HTR-8/SVneo (cell line): ENCODE measurements at regions not wholly inside any gene's neighbourhood (a gene's known extent, or its start where the extent isn't known, plus 50 kb on each side); places are given as distances from the start of the nearest gene placed in this dataset.

Experiments
- DNase-seq: peaks from one replicate; pipeline ENCODE4 v3.0.0; 2011; ENCODE audit warnings: low spot score, mixed read lengths; ENCODE audit not compliant: insufficient read length
- FAIRE-seq: peaks from 2 replicates; lab custom pipeline; 2011; peaks lifted over from hg19 to GRCh38; lab: Jason Lieb, UNC

DNA sequence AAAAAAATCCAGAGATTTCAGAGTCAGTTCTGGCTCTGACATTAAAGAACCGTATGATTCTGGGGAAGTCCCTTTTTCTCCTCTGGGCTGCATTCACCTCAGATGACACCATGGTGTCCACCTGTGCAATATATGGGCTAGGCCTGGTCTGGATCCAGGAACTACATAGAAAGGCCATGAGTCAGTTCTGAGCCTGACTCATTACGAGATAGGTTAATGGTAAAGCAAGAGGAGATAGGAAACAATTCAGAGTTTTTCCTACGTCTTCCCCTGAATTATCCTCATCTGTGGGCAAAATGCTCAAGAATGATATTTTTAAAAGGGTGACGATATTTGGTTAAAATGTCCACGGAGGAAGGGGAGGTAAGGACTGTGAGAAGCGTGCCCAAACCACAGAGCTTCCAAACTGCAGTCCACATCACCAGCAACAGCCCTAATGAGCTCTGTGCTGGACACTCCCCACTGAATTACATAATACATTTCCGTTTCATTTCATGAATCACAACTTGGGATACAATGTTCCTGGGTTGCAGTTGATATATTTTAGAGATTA, 180.1 kb upstream of the OSR1 start:
- FAIRE-seq = peak; percentile 93
- DNase-seq = peak; percentile 69

DNA sequence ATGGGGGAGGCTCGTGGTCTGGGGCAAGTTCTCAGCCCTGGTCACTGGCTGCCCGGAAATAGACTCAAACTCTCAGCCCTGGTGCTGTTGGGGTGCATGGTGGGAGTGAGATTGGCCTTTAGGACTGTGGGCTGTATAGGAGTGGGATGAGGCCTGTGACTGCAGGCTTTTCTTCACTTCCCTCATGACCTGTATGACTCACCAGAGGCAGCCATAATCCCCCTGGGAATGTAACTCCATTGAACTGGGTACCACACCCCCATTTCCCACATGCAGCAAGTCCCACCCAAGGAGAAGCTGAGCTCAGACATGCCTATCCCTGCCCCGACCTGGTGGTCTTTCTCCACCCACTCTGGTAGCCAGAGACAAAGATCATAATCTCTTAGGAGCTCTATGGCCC, 177.7 kb upstream of the OSR1 start:
- DNase-seq = no peak
- FAIRE-seq = no peak

DNA sequence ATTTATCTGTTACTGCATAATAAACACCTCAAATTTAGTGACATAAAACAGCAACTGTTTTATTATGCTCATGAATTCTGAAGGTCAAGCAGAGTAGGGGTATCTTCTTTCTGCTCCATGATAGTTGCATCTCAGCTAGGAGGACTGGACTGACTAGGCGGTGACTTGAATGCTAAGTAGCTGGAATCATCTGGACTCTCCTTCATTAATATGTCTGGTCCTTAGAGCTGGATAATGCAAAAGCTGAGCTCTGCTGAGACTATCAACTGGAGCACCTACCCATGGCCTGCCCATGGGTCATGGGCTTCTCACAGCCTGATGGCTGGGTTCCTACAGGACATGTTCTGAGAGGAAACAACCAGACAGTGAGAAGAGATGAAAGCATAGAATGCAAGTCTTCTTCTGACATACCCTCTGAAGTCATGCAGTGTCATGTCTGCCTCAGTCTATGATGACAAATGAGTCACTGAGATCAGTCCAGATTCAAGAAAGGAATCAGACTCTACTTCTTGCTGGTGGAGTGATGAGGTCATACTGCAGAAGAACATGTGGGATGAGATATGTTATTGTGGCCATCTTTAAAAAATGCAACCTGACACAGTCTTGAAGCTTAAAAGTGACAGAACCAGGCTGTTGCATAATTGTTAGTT, 174.2 kb upstream of the OSR1 start:
- no peak for DNase-seq
- FAIRE-seq = peak; percentile 57

DNA sequence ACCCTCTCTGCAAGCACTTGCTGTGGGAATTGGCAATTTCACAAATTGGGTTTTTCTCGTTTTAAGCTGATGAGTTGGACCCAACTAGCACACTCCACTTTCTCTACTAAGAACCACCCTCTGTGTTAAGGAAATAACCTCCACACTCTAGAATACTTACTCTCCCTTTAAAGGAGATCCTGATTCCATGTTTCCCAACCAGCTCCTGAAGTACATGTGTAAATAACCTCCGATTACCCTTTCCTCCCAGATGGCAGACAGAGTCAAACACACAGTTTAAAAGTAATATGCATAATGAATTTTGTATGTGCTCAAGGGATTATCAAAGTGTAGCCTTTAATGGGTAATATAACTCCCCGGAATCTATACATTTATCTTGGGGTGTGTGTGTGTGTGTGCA, 171.3 kb upstream of the OSR1 start:
- FAIRE-seq = no peak
- DNase-seq = no peak

DNA sequence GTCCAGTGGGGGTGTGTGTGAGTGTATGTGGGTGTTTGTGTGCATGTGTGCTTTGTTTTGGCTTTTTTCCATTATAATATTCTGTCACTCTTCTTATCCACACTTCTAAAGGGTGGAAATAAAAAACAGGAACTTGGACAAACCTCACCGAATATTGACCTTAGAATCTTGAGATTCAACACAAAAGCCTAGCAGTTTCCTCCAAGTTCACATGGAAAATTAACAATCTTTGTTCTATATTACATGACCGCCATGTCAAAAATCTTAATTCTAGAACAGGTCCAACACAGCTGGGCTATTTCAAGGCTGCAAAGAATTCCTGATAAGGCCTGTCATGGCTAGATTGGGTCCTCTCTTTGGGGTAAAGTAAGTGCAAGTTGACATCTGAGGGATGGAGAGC, 169.3 kb upstream of the OSR1 start:
- FAIRE-seq (no peak), DNase-seq (no peak)

DNA sequence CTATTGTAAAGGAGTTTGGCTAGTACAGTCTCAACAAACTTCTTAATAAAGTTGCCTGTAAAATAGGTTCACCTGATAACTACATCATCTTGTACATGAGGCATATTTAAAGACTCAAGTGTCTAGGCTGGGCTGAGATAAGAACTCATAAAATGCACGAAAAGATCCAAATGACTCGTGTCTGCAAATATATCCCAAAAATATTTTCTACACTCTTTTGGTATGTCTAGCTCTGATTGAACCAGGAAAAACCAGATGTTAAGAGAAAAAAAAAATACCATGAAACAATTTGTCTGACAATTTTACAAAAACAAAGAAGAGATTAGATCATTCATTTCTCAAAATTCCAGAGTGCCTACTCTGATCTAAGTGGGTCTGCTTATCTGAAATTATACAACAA, 166.9 kb upstream of the OSR1 start:
- FAIRE-seq = no peak

DNA sequence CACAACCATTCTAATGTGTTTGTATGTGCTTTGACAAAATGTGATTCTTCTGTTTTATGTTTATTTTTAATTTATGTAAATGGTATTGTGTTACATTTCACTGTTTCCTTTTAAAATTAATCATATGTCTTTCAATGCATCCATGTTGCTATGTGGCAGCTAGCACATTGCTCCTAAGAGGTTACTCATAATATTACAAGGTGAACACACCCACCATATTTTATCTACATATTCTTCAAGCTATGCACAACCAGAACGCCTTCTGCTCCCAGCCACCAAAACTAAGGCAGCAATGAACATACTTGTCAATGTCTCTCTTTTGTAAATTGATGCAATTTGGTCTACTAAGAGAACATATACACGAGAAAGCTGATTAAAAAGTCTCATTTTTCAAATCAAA, 160.6 kb upstream of the OSR1 start:
- FAIRE-seq = no peak

More for the DNA sequence above, 166.9 kb upstream of the OSR1 start:
- no peak for DNase-seq

DNA sequence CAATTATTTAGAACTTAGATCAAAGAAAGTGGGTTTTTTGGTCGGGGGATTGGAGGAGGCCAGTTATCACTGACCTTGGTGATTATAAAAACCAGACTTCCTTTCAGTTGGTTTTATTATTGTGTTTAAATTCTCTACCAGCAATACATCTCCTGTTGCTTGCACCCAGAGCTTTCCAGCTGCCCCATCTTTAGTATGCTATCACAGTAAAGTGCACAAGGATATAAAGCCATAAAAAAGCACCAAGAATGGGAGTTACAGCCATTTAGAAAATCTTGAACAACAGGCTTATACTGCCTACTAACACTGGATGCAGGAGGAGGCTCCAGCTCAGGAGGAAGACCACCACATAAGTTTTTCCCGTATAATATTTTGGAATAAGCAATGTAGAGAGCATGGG, 148.7 kb upstream of the OSR1 start:
- no peak for DNase-seq
- FAIRE-seq = no peak

More for the DNA sequence above, 160.6 kb upstream of the OSR1 start:
- no peak for DNase-seq

DNA sequence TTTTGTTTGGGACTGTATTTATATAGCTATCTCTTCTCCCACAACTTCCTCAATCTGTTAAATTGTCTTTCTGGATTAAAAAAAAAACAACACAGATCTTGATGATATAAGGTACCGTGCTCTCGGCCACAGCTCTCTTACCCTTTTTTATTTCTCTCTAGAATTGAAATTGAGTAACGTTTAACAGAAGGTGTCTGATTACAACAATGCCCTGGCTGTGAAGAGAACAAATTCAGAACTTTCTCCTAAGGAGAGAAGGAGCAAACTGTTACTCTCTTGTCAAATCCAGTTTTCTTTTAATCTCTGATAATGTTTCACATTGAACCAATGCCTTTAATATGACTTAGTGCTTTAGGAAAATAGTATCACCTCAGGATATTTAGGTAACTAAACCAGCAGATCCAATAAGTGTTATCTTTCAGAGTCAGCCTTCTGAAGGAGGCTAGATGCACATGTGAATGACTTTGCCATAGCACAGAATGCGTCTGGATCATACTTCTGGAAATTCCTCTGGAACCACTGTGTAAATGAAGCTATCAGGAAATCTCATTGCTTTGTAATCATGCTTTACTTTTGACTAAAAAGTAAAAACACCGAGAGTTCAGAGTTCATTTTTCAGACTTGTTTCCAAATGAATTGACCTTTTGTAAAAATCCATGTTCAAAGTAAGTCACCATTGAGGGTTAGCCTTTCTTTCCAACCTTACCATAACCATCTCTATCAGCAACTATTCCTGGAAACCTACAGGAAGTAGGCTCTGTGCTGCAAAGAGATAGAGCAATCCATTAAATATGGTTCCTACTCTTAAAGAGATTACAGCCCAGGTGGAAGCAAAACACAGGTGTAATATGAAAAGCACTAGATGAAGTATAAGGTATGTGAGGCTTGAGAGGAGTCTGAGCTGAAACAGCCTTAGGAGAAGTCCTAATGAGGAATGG, 147.0 kb upstream of the OSR1 start:
- FAIRE-seq (no peak), DNase-seq (no peak)

DNA sequence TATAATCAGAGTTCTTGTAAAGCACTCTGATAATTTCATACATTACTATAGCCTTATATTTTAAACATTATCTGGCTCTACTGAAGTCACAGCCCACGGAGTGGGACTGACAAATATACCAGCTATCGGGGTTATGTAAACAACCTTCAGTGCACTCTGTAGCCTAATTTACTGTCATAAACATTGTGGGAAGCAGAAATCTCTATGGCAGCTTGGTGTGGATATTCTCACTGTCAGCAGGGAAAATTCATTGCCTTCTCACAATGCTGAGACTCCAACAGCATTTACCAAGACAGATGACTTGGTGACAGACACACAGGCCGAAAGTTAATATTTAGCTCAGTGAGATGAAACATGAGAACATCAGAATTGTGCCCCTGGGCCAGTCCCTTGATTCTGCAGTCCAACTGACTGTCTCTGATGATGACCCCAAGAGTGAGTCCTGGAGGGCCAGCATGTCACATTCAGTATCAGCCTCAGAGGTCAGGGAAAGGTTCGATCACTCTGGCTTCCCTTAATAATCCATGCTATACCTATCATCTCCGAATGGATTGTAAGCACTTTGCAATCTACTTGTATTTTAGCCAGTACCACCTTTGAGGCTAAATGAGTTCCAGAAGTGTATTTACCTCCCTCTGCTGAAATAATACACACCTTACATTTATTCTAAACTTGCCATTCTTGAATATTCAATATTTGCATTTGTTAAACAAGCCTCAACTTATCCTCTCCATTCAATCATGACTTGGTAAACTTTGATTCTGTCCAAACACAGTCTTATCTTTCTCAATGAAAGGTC, 146.2 kb upstream of the OSR1 start:
- peak; percentile 59 for FAIRE-seq
- peak; percentile 8 for DNase-seq

DNA sequence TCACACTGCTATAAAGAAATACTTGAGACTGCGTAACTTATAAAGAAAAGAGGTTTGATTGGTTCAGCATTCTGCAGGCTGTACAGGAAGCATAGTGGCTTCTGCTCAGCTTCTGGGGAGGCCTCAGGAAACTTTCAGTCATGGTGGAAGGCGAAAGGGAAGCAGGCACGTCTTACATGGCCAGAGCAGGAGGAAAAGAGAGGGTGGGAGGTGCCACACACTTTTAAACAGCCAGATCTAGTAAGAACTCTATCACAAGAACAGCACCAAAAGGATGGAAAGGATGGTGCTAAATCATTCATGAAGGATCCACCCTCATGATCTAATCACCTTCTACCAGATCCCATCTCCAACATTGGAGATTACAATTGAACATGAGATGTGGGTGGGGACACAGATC, 145.5 kb upstream of the OSR1 start:
- DNase-seq = no peak
- no peak for FAIRE-seq

DNA sequence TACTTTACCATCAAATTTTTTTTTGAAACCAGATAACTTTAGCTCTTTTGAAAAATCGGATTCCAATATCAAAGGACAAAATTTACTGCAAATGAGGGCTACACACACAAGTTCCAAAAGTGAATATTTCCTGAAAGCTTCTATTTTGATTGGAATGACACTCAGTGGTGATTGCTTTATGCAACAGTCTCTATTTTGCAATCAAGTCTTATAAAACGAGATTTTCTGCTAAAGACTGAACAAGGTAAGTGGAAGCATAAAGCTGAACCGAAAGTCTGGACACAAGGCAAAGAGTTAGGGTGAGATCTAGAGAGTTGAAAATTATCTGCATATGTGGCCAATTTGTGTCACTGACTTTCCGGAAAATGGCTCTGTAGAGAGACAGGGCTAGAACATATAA, 145.0 kb upstream of the OSR1 start:
- DNase-seq = no peak
- FAIRE-seq = no peak

DNA sequence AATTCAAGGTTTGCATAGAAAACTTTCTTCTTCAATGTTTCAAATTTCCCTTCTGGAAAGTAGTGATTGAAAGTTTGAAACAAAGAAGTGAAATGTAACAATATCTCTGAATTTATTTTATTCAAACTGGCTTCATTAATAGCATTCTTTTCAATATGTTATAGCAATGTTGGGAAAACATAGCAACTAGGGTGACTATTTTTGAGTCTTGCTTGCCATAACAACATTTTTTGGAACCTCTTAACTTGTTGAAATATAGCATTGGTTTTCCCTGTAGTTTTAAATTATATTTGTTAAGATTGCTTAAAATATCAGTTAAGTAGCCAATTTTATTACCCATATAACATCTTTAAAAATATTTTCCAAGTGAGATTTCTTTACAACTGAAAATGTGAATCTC, 141.7 kb upstream of the OSR1 start:
- FAIRE-seq = no peak
- no peak for DNase-seq

DNA sequence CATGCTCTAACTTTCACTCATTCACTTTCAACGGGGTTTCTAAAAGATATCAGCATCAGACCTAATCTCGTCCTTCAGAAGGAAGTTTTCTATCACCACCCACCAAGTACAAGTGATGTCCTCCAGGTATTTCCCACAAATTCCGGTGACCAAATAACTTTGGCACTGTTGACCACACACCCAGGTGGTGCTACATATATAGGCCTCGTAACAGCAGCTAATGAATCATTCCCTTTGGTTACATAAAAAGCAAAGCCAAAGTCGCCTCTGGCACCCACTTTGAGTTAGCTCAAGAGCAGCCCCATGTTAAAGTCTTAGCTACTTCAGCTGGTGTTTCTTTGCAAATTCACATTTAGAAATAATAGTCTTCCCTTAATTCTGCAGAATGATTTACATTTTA, 138.2 kb upstream of the OSR1 start:
- no peak for FAIRE-seq
- no peak for DNase-seq

DNA sequence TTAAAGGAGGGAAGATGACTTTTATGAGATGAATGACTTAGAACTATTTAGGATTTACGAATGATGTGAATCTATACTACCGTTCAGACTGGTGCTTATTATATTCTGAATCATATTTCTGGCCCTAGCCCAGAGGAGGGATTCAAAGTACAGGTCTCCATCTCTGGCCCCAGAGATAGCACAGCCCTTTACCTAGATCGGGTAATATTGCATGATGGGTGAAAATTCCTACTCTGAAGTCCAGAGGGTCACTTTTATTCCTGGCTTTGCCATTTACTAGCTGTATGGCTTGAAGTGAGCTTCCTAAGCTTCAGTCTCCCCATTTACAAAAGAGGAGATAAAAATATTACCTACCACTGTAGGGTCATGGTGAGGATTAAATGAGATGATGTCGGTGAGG, 135.8 kb upstream of the OSR1 start:
- FAIRE-seq (no peak), DNase-seq (no peak)

DNA sequence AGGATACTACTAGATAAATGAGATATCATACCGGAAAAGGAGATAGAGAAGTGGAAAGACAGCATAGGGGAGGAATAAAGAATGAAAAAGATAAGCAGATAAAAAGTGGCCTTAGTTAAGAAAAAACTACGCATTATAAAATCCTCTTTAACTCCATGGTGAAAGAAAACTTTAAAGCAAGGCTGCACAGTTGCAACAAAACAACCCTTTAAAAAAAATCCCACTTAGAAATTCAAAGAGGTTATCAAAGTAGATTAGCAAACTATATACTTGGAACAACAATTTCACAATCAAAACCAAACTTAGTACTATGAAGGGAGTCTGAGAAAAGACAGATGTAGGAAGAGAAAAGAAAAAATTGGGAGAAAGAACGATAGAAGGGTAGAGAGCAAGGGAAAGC, 133.4 kb upstream of the OSR1 start:
- FAIRE-seq (no peak), DNase-seq (no peak)

DNA sequence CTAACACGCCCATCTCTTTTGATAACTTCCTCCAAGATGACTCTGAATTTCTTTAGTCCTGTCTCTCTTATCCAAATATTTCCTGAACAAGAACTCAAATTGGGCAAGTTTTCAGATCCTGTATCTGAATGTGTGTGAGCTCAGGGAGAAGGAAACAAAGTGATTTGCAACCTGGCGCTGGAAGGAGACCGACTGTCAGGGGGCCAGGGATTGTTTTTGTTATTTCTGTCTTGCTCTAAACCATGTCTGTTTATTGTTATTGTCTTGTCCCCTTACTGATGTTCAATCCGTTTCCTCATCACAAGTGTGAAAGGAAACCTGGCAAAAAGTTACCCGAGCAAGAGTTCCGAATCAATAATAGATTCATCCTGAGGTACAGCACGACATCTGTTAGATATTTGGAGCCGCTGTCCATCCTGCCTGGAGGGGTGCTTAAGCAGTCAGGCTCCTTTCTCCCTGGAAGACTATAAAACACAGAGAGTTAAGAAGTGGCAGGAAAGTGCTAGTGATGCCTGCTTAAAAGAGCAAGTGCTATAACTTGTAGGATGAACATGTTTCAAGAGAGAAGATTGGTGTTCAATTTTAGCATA, 132.5 kb upstream of the OSR1 start:
- FAIRE-seq = no peak

DNA sequence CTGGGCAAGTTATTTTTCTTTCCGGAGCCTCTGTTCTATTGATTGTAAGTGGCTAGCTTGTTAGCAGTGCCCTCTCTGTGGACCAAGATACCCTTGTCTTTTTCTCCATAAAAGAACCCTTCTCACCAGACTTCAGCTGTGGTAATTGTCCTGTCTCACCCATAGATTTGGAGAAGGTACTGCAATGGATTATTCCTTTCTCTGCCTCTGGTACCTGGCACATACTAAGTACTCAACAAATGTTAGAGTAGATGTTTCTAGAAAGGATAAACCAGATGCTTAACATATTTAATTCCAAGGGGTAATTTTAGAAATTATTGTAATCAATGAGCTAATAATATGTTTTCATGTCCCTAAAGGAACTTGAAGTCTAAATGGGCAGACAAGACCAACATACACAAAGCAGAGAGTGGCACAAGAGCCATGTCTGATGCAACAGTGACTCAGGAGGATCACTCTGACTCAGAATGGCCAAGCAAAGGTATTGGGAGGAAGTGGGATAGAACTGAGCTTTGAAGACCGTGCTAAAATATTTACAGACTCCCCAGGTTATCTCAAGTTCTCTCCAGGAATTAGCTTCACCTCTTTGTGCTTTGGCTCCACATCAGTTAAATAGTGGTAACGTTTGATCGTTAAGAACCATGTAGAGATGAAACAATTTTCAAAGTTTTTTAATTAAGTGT, 129.7 kb upstream of the OSR1 start:
- FAIRE-seq (no peak), DNase-seq (peak; percentile 11)

More for the DNA sequence above, 132.5 kb upstream of the OSR1 start:
- no peak for DNase-seq

DNA sequence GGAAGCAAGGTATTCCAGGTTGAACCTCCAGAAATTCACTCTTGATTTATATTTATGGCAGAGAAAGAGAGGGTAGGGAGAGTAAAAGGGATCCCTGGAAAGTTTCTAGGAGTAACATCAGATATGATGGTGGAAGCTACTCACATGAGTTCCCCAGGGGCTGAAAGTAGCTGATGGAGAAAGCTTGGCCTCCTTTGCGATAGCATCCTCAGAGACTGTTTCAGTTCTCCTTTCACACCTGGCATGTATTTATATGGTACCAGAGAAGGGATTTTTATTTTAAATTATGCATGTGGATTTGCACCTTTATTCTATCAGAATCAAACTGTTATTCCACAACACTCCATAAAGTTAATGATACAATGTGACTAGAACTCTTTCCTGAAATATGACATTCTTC, 126.3 kb upstream of the OSR1 start:
- DNase-seq (no peak), FAIRE-seq (no peak)

DNA sequence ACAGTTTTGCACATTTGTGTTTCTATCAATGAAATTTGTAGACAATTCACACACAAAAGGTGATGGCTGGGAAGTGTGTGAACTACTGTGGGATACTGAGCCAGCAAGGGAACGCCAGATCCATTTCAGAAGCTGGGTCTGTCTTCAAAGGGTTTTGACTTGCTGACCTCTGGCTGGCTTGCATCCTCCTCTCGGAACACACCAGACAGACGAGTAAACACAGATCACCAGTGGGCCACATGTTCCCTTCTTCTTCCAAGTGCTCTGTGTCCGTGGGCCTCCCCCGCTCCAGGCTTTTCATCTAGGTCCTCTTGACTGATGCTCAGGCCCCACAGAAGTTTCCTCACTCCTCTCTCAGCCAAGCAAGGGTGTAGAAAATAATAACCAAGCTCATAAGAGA, 122.2 kb upstream of the OSR1 start:
- no peak for DNase-seq
- FAIRE-seq = peak; percentile 4
